MCF 10A (cell line): ENCODE measurements at regions not wholly inside any gene's neighbourhood (a gene's known extent, or its start where the extent isn't known, plus 50 kb on each side); places are given as distances from the start of the nearest gene placed in this dataset.

Experiments
- BruUV-seq: library from RNA; stranded (reverse); fragments of 400-500 nt; replicated peaks from 2 replicates; lab custom pipeline; 2021; lab: Mats Ljungman, UMichigan
- CTCF ChIA-PET: fragments of 300-600 bp; sonication (Branson Sonifier 250); formaldehyde crosslinking; extraction: SDS; loops from one replicate; lab custom pipeline; 2021; ENCODE audit warnings: antibody characterized with exemption, inconsistent platforms; lab: Yijun Ruan, JAX
- POLR2A ChIA-PET: fragments of 300-600, 350-650 bp; sonication (Branson Sonifier 250); formaldehyde crosslinking; extraction: SDS; loops from one replicate; lab custom pipeline; 2020; ENCODE audit warnings: antibody characterized with exemption, inconsistent platforms; lab: Yijun Ruan, JAX
- DNase-seq: peaks from one replicate; pipeline ENCODE4 v3.0.0-alpha.2; 2018; ENCODE audit not compliant: unreplicated experiment
- H3K27ac Mint-ChIP-seq: one replicate; pipeline ENCODE4 v1.8.0; 2022; ENCODE audit warnings: mild to moderate bottlenecking, low read depth, mixed read lengths; ENCODE audit not compliant: unreplicated experiment
- H3K27me3 Mint-ChIP-seq: one replicate; pipeline ENCODE4 v1.8.0; 2022; ENCODE audit warnings: mixed read lengths; ENCODE audit not compliant: insufficient read depth, unreplicated experiment
- H3K36me3 Mint-ChIP-seq: one replicate; pipeline ENCODE4 v1.8.0; 2022; ENCODE audit warnings: mild to moderate bottlenecking, moderate library complexity, mixed read lengths; ENCODE audit not compliant: insufficient read depth, unreplicated experiment
- H3K4me1 Mint-ChIP-seq: one replicate; pipeline ENCODE4 v1.8.0; 2022; ENCODE audit warnings: mixed read lengths; ENCODE audit not compliant: insufficient read depth, unreplicated experiment
- H3K4me3 Mint-ChIP-seq: one replicate; pipeline ENCODE4 v1.8.0; 2022; ENCODE audit warnings: mild to moderate bottlenecking, moderate library complexity, mixed read lengths; ENCODE audit not compliant: unreplicated experiment
- H3K9me3 Mint-ChIP-seq: one replicate; pipeline ENCODE4 v1.8.0; 2022; ENCODE audit warnings: mixed read lengths; ENCODE audit not compliant: unreplicated experiment
- intact Hi-C: fragments of 100-400 bp; cut with micrococcal nuclease; formaldehyde crosslinking; loops from 2 replicates; pipeline ENCODE4 v1.14.1; 2022
- TF ChIP-seq, protein P1 (sequence below): fragments of 200-600 bp; IDR thresholded peaks from one replicate; pipeline ENCODE4 v1.8.0; 2022; ENCODE audit warnings: antibody characterized with exemption, mild to moderate bottlenecking; ENCODE audit not compliant: unreplicated experiment

DNA sequence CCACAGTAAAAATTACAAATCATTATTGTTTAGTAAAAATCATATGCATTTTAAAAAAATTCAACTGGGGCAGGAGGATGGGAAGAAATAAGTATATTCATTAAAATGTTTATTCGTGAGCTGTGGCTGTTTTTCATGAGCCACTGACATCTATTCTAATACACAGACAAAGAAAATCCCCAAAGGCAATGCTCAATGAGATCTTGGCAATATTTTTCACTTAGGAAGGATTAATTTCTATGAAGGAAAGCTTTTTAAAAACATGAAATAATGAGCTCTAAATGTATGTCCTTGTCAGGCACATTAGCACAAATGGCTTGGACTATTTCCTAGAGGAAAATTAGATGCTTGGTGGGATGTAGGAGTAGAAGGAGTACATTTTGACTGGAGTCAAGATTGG, 262.0 kb upstream of the MMADHC start:
- Mint-ChIP-seq H3K4me1 (no peaks in the 10 kb centered on the region), H3K36me3 (no peaks in the 10 kb centered on the region), H3K9me3 (peaks cover 11% of the 10 kb centered on the region), H3K27ac (no peak overlapping the region), H3K27me3 (no peaks in the 10 kb centered on the region), H3K4me3 (no peak overlapping the region)
- ChIA-PET CTCF (interaction anchor here (0.6 to 0.8 kb wide), 2 partner anchors 41 to 72 kb away, joined by 3 to 4 read pairs; no protein-coding TSS in a partner anchor), POLR2A (no interaction called here)
- no TSS peak for BruUV-seq
- intact Hi-C loops: no loop called here
- no peak for DNase-seq
- TF ChIP-seq, protein P1, sequence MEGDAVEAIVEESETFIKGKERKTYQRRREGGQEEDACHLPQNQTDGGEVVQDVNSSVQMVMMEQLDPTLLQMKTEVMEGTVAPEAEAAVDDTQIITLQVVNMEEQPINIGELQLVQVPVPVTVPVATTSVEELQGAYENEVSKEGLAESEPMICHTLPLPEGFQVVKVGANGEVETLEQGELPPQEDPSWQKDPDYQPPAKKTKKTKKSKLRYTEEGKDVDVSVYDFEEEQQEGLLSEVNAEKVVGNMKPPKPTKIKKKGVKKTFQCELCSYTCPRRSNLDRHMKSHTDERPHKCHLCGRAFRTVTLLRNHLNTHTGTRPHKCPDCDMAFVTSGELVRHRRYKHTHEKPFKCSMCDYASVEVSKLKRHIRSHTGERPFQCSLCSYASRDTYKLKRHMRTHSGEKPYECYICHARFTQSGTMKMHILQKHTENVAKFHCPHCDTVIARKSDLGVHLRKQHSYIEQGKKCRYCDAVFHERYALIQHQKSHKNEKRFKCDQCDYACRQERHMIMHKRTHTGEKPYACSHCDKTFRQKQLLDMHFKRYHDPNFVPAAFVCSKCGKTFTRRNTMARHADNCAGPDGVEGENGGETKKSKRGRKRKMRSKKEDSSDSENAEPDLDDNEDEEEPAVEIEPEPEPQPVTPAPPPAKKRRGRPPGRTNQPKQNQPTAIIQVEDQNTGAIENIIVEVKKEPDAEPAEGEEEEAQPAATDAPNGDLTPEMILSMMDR: no peak

DNA sequence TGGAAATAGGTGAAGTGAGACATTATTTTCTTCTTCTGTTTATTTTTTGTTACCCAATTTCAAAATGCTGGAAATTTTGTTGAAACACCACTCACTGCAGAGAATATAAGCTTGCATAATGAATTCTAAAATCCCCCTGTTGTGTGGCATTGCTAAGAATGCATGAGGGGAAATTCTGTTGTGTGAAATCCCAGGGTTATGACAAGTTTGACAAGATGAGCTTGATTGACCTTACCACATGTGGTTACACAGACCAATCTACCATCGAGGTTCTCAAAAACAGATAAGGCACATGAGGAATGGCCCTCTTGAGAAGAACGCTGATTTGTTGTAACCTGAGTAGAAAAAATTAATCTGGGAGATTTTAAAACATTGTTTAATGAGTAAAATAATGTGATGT, 261.6 kb upstream of the MMADHC start:
- ChIA-PET POLR2A (no interaction called here), CTCF (interaction anchor here (0.6 to 0.8 kb wide), 2 partner anchors 41 to 73 kb away, joined by 3 to 4 read pairs; no protein-coding TSS in a partner anchor)
- no peaks in the 10 kb centered on the region for H3K4me1 Mint-ChIP-seq
- BruUV-seq: no TSS peak
- H3K27ac Mint-ChIP-seq: no peak overlapping the region
- no peaks in the 10 kb centered on the region for H3K27me3 Mint-ChIP-seq
- no peak overlapping the region for H3K4me3 Mint-ChIP-seq
- TF ChIP-seq, protein P1: no peak
- no peaks in the 10 kb centered on the region for H3K36me3 Mint-ChIP-seq
- no peak for DNase-seq
- intact Hi-C loops: no loop called here
- peaks cover 11% of the 10 kb centered on the region for H3K9me3 Mint-ChIP-seq

DNA sequence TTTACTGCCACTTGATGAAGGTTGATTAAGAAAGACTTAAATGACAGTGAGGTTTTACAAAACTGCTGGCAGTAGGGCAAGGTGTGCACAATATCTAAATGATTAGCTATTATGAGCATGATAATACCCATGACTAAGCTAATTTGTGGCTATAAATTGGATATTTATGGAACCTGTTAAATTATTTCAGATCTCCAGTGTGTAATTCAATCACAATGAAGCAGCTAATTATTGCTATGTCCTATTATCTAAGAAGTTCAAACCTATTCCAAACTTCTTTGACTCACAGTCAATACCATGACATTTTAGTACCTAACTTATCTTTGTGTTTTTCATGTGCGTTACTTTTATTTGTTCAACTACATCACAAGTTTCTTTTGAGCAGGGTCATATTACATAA, 253.8 kb upstream of the MMADHC start:
- no peaks in the 10 kb centered on the region for H3K4me1 Mint-ChIP-seq
- H3K4me3 Mint-ChIP-seq: no peak overlapping the region
- TF ChIP-seq, protein P1: no peak
- no peaks in the 10 kb centered on the region for H3K36me3 Mint-ChIP-seq
- intact Hi-C loops: no loop called here
- no peaks in the 10 kb centered on the region for H3K27me3 Mint-ChIP-seq
- H3K9me3 Mint-ChIP-seq: peaks cover 9% of the 10 kb centered on the region
- no TSS peak for BruUV-seq
- DNase-seq: no peak
- CTCF ChIA-PET: no interaction called here
- POLR2A ChIA-PET: interaction anchor here (0.7 kb wide), 1 partner anchor 72 kb away, joined by 3 read pairs; no protein-coding TSS in a partner anchor
- H3K27ac Mint-ChIP-seq: no peak overlapping the region

DNA sequence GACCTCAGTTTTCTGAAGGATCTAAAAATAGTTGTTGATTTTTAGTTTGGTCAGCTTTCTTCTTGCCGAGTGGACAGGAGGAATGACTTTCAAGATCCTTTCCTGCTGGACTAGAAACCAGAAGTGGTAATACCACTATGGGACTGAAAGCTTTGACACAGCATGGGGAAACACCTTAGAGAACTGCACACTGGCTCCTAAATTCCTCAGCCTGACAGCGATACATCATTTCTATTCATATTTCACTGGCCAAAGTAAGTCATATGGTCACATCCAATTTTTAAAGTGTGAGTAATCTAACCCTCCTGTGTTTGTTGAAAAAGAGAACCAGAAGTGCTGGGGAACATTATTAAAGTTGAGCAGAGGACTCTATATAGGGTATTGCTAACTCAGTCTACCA, 244.7 kb upstream of the MMADHC start:
- POLR2A ChIA-PET: interaction anchor here (0.7 kb wide), 1 partner anchor 30 kb away, joined by 3 read pairs; no protein-coding TSS in a partner anchor
- Mint-ChIP-seq H3K27me3 (no peaks in the 10 kb centered on the region), H3K4me3 (no peak overlapping the region), H3K36me3 (no peaks in the 10 kb centered on the region), H3K9me3 (peaks cover 8% of the 10 kb centered on the region), H3K4me1 (peaks cover 6% of the 10 kb centered on the region), H3K27ac (no peak overlapping the region)
- BruUV-seq: no TSS peak
- CTCF ChIA-PET: no interaction called here
- TF ChIP-seq, protein P1: no peak
- intact Hi-C loops: no loop called here
- no peak for DNase-seq
